SK-N-SH (cell line): ENCODE measurements at regions not wholly inside any gene's neighbourhood (a gene's known extent, or its start where the extent isn't known, plus 50 kb on each side); places are given as distances from the start of the nearest gene placed in this dataset.

Source experiments
- CTCF ChIA-PET: fragments of 300-600, 350-600 bp; formaldehyde crosslinking; extraction: SDS; loops from one replicate; lab custom pipeline; 2021; lab: Yijun Ruan, JAX
- POLR2A ChIA-PET: fragments of 350-600 bp; sonication (Branson Sonifier 250); formaldehyde crosslinking; extraction: SDS; loops from one replicate; lab custom pipeline; 2020; ENCODE audit warnings: antibody characterized with exemption, inconsistent platforms; lab: Yijun Ruan, JAX
- DNase-seq: peaks from one replicate; pipeline ENCODE4 v3.0.0; 2012
- H2AFZ ChIP-seq: fragments of 200-600 bp; sonication (generic); 2 replicates; pipeline ENCODE4 v1.8.1; 2016; ENCODE audit warnings: antibody characterized with exemption, mild to moderate bottlenecking, low read depth
- H3F3A ChIP-seq: fragments of 200-600 bp; sonication (generic); replicated peaks from 2 replicates; pipeline ENCODE3; 2016; ENCODE audit warnings: antibody characterized with exemption, mild to moderate bottlenecking; ENCODE audit not compliant: insufficient read depth
- H3K27ac ChIP-seq, 2 experiments: fragments of 200-500 bp in 1 of 2; fragments of 200-600 bp in 1 of 2; sonication (Bioruptor generic) in 1 of 2; sonication (generic), shearing (Covaris generic) in 1 of 2; 2 replicates each; pipeline versions ENCODE4 v1.5.1 to v1.6.1; 2014 to 2016; ENCODE audit warnings: low read depth in 2 of 2, inconsistent platforms in 1 of 2, low read length in 1 of 2, mild to moderate bottlenecking in 1 of 2, mixed read lengths in 1 of 2
- H3K27me3 ChIP-seq: fragments of 200-600 bp; sonication (generic), shearing (Covaris generic); 2 replicates; pipeline ENCODE4 v1.6.1; 2016; ENCODE audit warnings: mixed run types; ENCODE audit not compliant: insufficient read depth
- H3K36me3 ChIP-seq, 2 experiments: fragments of 200-500 bp in 1 of 2; fragments of 200-600 bp in 1 of 2; sonication (Bioruptor generic) in 1 of 2; sonication (generic) in 1 of 2; replicated peaks in 1 of 2; 2 replicates each; pipeline versions ENCODE3 to v1.5.1; 2014 to 2016; ENCODE audit warnings: low read length in 1 of 2, mild to moderate bottlenecking in 1 of 2; ENCODE audit not compliant: insufficient read depth in 2 of 2, control insufficient read depth in 1 of 2
- H3K4me1 ChIP-seq, 2 experiments: fragments of 200-500 bp in 1 of 2; fragments of 200-600 bp in 1 of 2; sonication (Bioruptor generic) in 1 of 2; sonication (generic), shearing (Covaris generic) in 1 of 2; 2 replicates each; pipeline versions ENCODE4 v1.5.1 to v1.6.1; 2014 to 2016; ENCODE audit warnings: low read depth in 1 of 2, low read length in 1 of 2, mixed run types in 1 of 2; ENCODE audit not compliant: insufficient read depth in 2 of 2, control insufficient read depth in 1 of 2
- H3K4me2 ChIP-seq: fragments of 200-600 bp; sonication (generic), shearing (Covaris generic); 2 replicates; pipeline ENCODE4 v1.6.1; 2017; ENCODE audit warnings: mixed run types
- H3K4me3 ChIP-seq, 2 experiments: fragments of 200-500 bp in 1 of 2; fragments of 200-600 bp in 1 of 2; sonication (Bioruptor generic) in 1 of 2; sonication (generic), shearing (Covaris generic) in 1 of 2; 2 replicates each; pipeline versions ENCODE4 v1.5.1 to v1.8.1; 2014 to 2016; ENCODE audit warnings: low read depth in 2 of 2, inconsistent platforms in 1 of 2, low read length in 1 of 2, mild to moderate bottlenecking in 1 of 2, mixed read lengths in 1 of 2, moderate library complexity in 1 of 2
- H3K79me2 ChIP-seq: fragments of 200-600 bp; sonication (generic); 2 replicates; pipeline ENCODE4 v1.8.1; 2017; ENCODE audit warnings: mild to moderate bottlenecking; ENCODE audit not compliant: insufficient read depth
- H3K9ac ChIP-seq: fragments of 200-600 bp; sonication (generic); 2 replicates; pipeline ENCODE4 v1.6.1; 2017; ENCODE audit warnings: mixed run types
- H3K9me2 ChIP-seq: fragments of 200-600 bp; sonication (generic); 2 replicates; pipeline ENCODE4 v1.6.1; 2017; ENCODE audit warnings: mixed run types
- H3K9me3 ChIP-seq: fragments of 200-600 bp; sonication (generic); 2 replicates; pipeline ENCODE4 v1.6.1; 2017; ENCODE audit warnings: mixed run types, mild to moderate bottlenecking, moderate library complexity
- H4K20me1 ChIP-seq: fragments of 200-600 bp; sonication (generic); 2 replicates; pipeline ENCODE4 v1.6.1; 2017; ENCODE audit warnings: mild to moderate bottlenecking, mixed run types; ENCODE audit not compliant: insufficient read depth
- EP300 ChIP-seq, 2 experiments: IDR thresholded peaks; 2 replicates each; pipeline versions ENCODE4 v1.4.0 to v1.6.1; 2012; ENCODE audit warnings: borderline replicate concordance in 1 of 2, low read depth in 1 of 2, low read length in 1 of 2
- EZH2phosphoT487 ChIP-seq: fragments of 200-600 bp; sonication (generic); IDR thresholded peaks from 2 replicates; pipeline ENCODE4 v1.6.1; 2017; ENCODE audit warnings: low read depth, mixed run types, mild to moderate bottlenecking, antibody characterized with exemption, moderate library complexity, borderline replicate concordance
- FOXJ3 ChIP-seq: sonication (generic); formaldehyde crosslinking; IDR thresholded peaks from 2 replicates; pipeline ENCODE4 v1.5.1; 2020; ENCODE audit warnings: mild to moderate bottlenecking, missing genetic modification reagents
- IRF3 ChIP-seq: fragments of 150-350 bp; IDR thresholded peaks from 2 replicates; pipeline ENCODE4 v1.6.1; 2016; ENCODE audit warnings: mild to moderate bottlenecking, low read depth, low read length
- MAX ChIP-seq: IDR thresholded peaks from 2 replicates; pipeline ENCODE4 v1.4.0; 2012; ENCODE audit warnings: low read depth
- MXI1 ChIP-seq: IDR thresholded peaks from 2 replicates; pipeline ENCODE4 v1.6.1; 2012; ENCODE audit warnings: mild to moderate bottlenecking, low read depth, low read length, improper control_type of control experiment
- POLR2AphosphoS5 ChIP-seq: IDR thresholded peaks from 2 replicates; pipeline ENCODE4 v1.6.1; 2012; ENCODE audit warnings: low read depth, low read length
- RAD21 ChIP-seq: IDR thresholded peaks from 2 replicates; pipeline ENCODE4 v1.6.1; 2012; ENCODE audit warnings: mild to moderate bottlenecking, low read length
- REST ChIP-seq: IDR thresholded peaks from 2 replicates; pipeline ENCODE4 v1.6.1; 2012; ENCODE audit warnings: mild to moderate bottlenecking, low read depth, low read length, moderate library complexity
- TCF12 ChIP-seq: IDR thresholded peaks from 2 replicates; pipeline ENCODE4 v1.4.0; 2012
- TEAD4 ChIP-seq: IDR thresholded peaks from 2 replicates; pipeline ENCODE4 v1.4.0; 2012; ENCODE audit warnings: mild to moderate bottlenecking, borderline replicate concordance; ENCODE audit not compliant: insufficient read depth
- WGBS: methylation state at CpG from one replicate; pipeline ENCODE4 v1.1.6; 2017; ENCODE audit warnings: low lambda C conversion rate; 5-methylcytosine and 5-hydroxymethylcytosine counted together

GRCh38 chr10:91343010-91343409 is 67.1 kb upstream of the HECTD2 start:
- ChIA-PET POLR2A (no interaction called here), CTCF (no interaction called here)

More at GRCh38 chr10:91343010-91343409, 67.1 kb upstream of the HECTD2 start:
- no peak for TF ChIP-seq POLR2AphosphoS5
- no peak for TF ChIP-seq TEAD4
- TF ChIP-seq EP300 (IDR thresholded peaks at IDR 0.05; ENCODE audit: borderline replicate concordance in 1 of 2, low read depth in 1 of 2, low read length in 1 of 2) = no peak
- TF ChIP-seq RAD21 = no peak
- TF ChIP-seq MXI1 = no peak
- no peak for TF ChIP-seq FOXJ3 (CRISPR knock-in tag)
- no peak for TF ChIP-seq EZH2phosphoT487
- no peak for TF ChIP-seq REST
- no peak for TF ChIP-seq MAX
- no peak for TF ChIP-seq TCF12
- TF ChIP-seq IRF3 = no peak
- Histone ChIP-seq H3K4me3 (no peak overlapping the region), H2AFZ (no peak overlapping the region), H3K4me2 (no peak overlapping the region), H3K9me2 (no peaks in the 10 kb centered on the region), H3K79me2 (no peaks in the 10 kb centered on the region), H3K9me3 (no peaks in the 10 kb centered on the region), H3K9ac (no peak overlapping the region), H3K4me1 (peaks cover 8 to 16% of the 10 kb centered on the region in 2 experiments; a peak in 3 of 4 replicates), H4K20me1 (no peaks in the 10 kb centered on the region), H3K27me3 (no peaks in the 10 kb centered on the region), H3K36me3 (no peaks in the 10 kb centered on the region), H3F3A (peaks cover 23% of the 10 kb centered on the region), H3K27ac (no peak overlapping the region)
- DNase-seq = no peak
- 37% methylated on average over 1 of the region's 1 CpG for WGBS
